HG03097 (cell line): ENCODE measurements at regions not wholly inside any gene's neighbourhood (a gene's known extent, or its start where the extent isn't known, plus 50 kb on each side); places are given as distances from the start of the nearest gene placed in this dataset.
"Not testable (repeated sequence)": the region's sequence is repeated elsewhere in the genome, so short reads cannot be mapped to it uniquely, and the experiment has no call there.

Experiments
- ATAC-seq: cut with Tn5 transposase; IDR thresholded peaks from one replicate; pipeline ENCODE4 v1.9.1; 2021; ENCODE audit not compliant: unreplicated experiment, low FRiP score

DNA sequence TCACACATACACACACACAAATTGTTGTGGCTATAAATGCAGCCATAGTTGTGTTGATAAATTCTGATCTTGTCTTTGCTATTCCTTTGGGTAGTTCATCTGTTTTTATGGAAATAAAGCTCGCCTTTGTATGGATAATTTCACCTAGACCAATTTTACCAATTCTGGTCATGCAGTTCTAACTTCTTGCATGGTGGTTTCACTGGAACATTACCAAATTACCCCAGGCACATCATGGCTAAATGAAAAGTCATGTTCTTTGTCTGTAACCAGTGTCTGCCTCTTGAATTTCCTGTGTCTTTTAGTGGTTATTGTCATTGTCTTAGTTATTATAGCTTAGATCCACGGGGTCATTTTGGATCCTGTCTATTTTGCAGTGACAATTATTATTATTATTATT is 50.3 kb upstream of the TMC1 start:
- no peak for ATAC-seq

- no peak for ATAC-seq
Measured at GRCh38 chr9:72467766-72468738, 53.4 kb upstream of the TMC1 start.

GRCh38 chr9:72465593-72465984 is 55.8 kb upstream of the TMC1 start:
- ATAC-seq: no peak

GRCh38 chr9:72464857-72465592 is 56.4 kb upstream of the TMC1 start:
- peak; percentile 56 for ATAC-seq

GRCh38 chr9:72462340-72462739 is 59.1 kb upstream of the TMC1 start:
- no peak for ATAC-seq

DNA sequence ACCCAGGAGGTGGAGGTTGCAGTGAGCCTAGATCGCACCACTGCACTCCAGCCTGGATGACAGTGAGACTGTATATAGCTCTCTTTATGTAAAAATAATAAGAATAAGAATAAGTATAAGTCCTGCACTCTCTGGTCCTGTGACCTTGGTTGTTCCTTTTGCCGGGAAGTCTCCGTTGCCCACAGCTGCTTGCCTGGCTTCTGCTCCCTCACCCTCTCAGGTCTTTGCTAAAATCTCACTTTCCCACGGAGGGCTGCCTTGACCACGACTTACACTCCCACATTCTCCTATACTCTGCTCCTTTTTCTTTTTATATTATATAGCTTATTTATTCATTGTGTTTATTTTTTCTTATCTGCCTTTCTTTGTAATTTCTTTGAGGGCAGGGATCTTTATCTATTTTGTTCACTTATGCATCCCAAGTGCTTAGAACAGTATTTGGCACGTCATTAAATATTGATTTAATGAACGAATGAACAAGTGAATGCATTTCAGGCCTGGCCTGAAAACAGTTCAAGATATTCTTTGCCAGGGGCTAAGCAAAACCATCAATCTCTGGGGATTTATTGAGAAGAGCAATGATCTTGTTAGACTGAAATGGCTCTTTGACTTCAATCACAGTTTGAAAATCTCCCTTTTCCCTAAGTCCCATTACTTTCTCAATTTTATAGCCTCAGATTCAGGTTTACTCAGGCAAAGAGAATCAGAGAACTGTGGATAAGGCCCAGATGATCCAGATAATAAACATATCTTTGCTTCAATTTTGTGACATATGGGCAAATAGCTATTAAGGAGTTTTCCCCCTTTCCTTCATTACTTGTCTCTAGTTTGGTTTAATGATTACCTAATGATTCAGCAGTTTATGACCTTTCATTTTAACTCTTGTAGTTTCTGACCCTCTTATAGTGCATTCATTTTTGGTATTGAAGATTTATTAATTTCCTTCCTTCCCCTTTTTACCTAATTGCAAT is 60.8 kb upstream of the TMC1 start:
- ATAC-seq: no peak

DNA sequence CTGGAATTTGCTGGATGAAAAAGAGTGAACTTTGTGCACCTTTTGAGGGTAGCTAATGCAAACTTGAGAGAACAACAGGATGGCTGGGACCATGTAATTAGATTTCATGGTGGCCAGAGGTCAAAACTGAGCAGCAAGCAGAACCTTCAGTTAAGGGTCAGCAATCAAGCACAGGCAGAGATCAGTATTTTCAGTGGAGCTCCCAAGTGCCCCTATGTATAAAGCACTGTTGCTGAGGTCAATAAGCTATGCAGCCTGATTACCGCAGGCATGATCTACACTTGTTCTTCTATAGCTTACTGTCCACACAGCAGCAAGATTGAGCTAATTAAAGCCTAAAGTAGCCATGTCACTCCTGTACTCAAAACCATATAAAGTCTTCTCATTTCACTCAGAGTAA is 62.1 kb upstream of the TMC1 start:
- no peak for ATAC-seq

DNA sequence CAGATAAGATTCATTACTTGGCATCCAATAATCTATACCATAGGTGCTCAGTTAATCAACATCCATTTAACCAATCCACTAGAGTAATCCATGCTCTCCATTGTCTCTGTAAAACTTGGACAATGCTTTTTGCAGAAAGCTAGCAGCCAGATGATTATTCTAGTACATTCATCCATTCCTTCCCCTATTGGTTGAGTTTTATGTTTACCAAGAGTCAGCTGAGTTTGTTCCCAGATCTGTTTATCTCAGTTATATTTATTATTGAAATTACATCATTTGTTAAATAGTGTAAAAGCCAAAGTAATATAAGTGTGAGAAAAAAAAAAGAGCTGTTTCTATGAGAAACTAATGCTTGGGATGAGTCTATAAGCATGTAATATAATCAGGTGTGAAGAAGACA is 63.3 kb upstream of the TMC1 start:
- ATAC-seq: no peak

DNA sequence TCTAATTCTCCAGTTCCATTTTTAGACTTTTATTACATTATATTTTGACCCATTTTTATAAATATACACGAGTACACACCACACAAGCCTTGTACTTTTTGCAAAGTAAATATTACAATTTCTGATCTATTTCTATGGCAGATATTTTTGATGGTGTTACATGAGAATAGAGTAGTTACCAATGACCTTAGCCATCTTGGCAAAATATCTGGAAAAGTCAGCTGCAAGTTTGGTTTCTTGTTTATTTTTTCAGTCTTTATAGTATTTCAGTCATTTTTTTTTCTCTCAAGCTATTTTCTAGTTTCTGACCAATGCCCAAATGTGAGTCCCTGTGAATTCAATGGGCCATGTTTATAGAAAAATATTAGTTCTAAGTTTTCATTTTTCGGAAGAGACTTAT is 64.0 kb upstream of the TMC1 start:
- no peak for ATAC-seq

GRCh38 chr9:72454871-72455491 is 66.4 kb upstream of the TMC1 start:
- ATAC-seq: no peak

- ATAC-seq: no peak
Measured at GRCh38 chr9:72453797-72454196, 67.6 kb upstream of the TMC1 start.

DNA sequence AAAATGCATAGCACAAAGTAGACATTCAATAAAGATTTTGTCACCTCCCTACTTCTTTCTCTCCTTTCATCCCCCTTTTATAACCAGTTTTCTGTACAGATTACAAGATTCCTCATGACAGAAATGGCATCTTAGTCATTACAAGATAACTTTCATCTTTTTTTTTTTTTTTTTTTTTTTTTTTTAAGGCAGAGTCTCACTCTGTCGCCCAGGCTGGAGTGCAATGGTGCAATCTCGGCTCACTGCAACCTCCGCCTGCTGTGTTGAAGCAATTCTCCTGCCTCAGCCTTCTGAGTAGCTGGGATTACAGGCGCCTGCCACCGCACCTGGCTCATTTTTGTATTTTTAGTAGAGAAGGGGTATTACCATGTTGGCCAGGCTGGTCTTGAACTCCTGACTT is 75.2 kb upstream of the TMC1 start:
- not testable (repeated sequence) for ATAC-seq

GRCh38 chr9:72445306-72445995 is 76.0 kb upstream of the TMC1 start:
- no peak for ATAC-seq

DNA sequence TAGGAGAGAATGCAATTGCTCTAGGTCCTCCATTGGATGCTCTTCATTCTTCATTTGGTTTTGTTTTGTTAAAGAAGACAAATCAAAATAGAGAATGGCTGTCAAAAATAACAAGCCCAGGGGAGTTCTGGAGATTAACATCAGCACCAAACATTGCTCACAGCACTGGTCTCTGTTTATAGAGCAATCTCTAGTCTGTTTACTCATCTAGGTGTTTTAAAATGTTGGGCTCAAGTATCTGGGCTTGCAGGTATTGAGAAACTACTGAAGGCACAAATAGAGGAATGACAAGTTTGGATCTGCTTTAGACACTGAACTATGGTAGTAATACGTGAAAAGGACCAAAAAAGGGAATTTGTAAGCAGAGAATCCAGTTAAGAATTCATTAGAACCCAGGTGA is 77.0 kb upstream of the TMC1 start:
- ATAC-seq: no peak

DNA sequence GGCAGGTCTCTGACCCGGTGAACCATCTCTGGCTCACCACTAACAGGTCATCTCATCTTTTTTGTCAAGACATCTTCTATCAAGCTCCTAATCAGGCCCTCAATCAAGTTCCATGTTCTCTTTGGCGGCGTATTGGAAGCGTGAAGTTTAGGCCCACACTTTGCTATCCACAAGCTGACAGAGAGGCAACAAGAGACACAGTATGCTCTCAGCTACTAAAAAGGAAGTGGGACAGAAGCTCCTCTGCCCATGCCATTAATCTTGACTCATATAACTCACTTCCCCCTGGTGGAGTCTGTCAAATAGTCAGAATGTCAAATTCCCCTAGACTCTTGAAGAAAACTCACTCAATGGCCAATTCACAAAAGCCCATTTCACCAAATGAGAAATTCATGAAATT is 77.6 kb upstream of the TMC1 start:
- ATAC-seq: peak; percentile 88

DNA sequence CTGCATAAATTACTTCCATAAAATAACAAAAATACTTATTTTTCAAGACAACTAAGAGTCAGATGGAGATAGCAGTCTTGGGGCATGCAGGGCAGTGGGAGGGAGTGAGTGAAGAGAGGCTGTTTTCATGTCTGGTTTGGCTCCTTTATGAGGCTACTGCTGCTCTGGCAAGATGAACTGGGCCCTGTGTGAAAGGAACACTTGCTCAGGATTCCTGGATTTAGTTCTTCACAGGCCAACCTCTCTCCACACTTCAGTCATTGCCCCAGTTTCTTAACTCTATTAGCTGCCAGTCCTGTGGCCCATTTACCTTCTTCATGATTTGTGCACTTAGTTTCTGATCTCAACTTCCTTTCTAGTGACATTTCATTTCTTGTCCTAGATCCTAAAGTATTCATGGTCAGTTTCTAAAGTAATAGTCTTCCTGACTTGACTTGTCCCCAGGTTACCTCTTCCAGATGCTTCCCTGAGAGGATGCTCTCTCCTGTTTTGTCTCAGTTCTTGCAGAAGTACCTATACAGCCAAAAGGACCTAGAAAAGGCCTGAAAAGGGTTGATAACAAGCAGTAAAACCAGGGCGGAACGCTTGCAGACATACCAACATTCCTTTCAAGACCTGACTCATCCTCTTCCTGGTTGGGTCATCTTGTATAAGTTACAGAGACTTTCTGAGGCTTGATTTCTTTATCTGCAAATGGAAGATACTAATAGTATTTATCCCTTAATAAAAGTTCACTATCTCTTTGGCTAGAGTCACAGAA is 77.0 kb upstream of the ZFAND5 start:
- ATAC-seq: no peak

DNA sequence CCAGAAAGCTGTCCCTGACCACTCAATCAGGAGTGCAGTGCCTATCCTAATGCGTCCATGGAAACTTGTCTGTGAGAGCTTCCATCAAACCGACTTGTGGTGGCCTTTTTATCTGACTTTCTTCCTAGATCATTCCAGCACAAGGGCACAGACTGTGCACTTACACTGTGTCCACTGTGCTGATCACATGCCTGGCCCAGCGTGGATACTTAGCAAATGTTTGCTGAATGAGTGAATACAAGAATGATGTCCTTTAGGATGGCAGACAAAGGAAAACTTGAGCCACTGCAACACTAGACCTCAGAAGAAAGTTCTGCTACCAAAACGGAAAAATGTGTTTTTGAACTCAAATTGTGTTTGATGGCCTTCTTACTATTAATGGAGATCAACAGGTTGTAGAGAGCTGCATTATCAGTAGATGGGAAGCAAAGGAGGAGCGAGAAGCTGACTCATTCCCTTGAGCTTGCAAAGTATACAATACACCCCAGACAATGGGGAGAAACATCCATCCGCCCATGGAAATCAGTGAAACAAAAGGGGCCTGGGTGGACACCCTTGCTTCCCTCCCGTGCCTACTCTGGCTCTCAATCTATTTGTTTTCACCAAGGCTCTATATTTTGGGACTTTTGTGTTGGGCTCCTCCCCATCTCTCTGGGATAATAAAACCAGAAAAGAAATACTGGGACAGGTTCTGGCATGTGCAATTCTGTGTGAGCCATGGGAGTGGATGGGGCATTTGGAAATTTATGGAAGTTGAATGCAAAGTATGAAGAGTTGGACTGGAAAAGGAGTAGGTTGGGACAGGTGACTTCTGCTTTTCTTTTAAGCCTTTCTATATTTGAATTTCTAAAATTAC is 76.2 kb upstream of the ZFAND5 start:
- ATAC-seq: no peak

DNA sequence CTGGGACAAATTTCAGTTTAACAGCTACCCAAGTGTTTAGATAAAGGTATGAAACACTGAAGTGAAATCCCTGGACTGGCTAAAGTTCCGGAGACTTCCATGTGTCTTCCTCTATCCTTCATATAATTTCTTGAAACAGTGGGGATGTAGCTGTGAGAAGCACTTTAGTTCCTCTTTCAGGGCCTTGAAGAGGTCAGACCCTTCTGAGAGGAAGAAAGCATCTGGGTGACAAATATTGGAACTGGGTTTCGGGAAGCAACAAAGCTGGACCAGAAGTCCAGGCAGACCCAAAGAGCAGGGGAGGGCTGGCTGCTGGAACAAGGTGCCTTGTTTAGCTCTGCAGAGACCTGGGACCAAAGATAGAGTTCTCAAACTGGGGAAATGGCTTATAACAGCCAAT is 75.4 kb upstream of the ZFAND5 start:
- no peak for ATAC-seq
